ENCODE measurements at regions not wholly inside any gene's neighbourhood (a gene's known extent, or its start where the extent isn't known, plus 50 kb on each side); places are given as distances from the start of the nearest gene placed in this dataset.
"Not testable (repeated sequence)": the region's sequence is repeated elsewhere in the genome, so short reads cannot be mapped to it uniquely, and the experiment has no call there.

GRCh38 chr13:59266478-59267063 is 897.2 kb downstream of the DIAPH3 start:
- no peak for DNase-seq

- DNase-seq: no peak
Measured at GRCh38 chr13:59269476-59269875, 894.3 kb downstream of the DIAPH3 start.

- DNase-seq: no peak
Measured at GRCh38 chr13:59270327-59270726, 893.4 kb downstream of the DIAPH3 start.

- DNase-seq: no peak
Measured at GRCh38 chr13:59274958-59275727, 888.6 kb downstream of the DIAPH3 start.

- DNase-seq: no peak
Measured at GRCh38 chr13:59276436-59276835, 887.3 kb downstream of the DIAPH3 start.

- DNase-seq: no peak
Measured at GRCh38 chr13:59277106-59277505, 886.6 kb downstream of the DIAPH3 start.

- no peak for DNase-seq
Measured at GRCh38 chr13:59279028-59279427, 884.7 kb downstream of the DIAPH3 start.

- DNase-seq: no peak
Measured at GRCh38 chr13:59279576-59279975, 884.2 kb downstream of the DIAPH3 start.

- DNase-seq: no peak
Measured at GRCh38 chr13:59280297-59280696, 883.4 kb downstream of the DIAPH3 start.

- DNase-seq: no peak
Measured at GRCh38 chr13:59281453-59281852, 882.3 kb downstream of the DIAPH3 start.

- not testable (repeated sequence) for DNase-seq
Measured at GRCh38 chr13:59292240-59292639, 871.5 kb downstream of the DIAPH3 start.

GRCh38 chr13:59299584-59299983 is 864.1 kb downstream of the DIAPH3 start:
- DNase-seq: no peak

GRCh38 chr13:59300355-59301173 is 863.2 kb downstream of the DIAPH3 start:
- no peak for DNase-seq

GRCh38 chr13:59301174-59301567 is 862.6 kb downstream of the DIAPH3 start:
- DNase-seq: no peak

- no peak for DNase-seq
Measured at GRCh38 chr13:59303433-59303832, 860.3 kb downstream of the DIAPH3 start.

- no peak for DNase-seq
Measured at GRCh38 chr13:59304596-59304995, 859.1 kb downstream of the DIAPH3 start.

GRCh38 chr13:59305896-59306295 is 857.8 kb downstream of the DIAPH3 start:
- no peak for DNase-seq

GRCh38 chr13:59312776-59313175 is 851.0 kb downstream of the DIAPH3 start:
- DNase-seq: no peak

- DNase-seq: no peak
Measured at GRCh38 chr13:59318320-59318930, 845.3 kb downstream of the DIAPH3 start.

- no peak for DNase-seq
Measured at GRCh38 chr13:59319276-59319675, 844.5 kb downstream of the DIAPH3 start.

GRCh38 chr13:59320021-59320420 is 843.7 kb downstream of the DIAPH3 start:
- DNase-seq: no peak

- not testable (repeated sequence) for DNase-seq
Measured at GRCh38 chr13:59324401-59324800, 839.3 kb downstream of the DIAPH3 start.

- no peak for DNase-seq
Measured at GRCh38 chr13:59326717-59327116, 837.0 kb downstream of the DIAPH3 start.

All from DMS 273 treated with DMSO at 0.1 percent for 48 hours (cell line).